Lower leg skin (tissue), 4 donors: ENCODE measurements at regions not wholly inside any gene's neighbourhood (a gene's known extent, or its start where the extent isn't known, plus 50 kb on each side); places are given as distances from the start of the nearest gene placed in this dataset.

Source experiments
- DNase-seq, 2 donors: peaks; one replicate each; pipeline ENCODE4 v3.0.0-alpha.2; 2019; ENCODE audit warnings: low spot score in 2 of 2
- H3K4me3 ChIP-seq: fragments of 200-600 bp; sonication (generic); 2 replicates; pipeline ENCODE4 v1.5.1; 2017; ENCODE audit warnings: mild to moderate bottlenecking, low read depth; ENCODE audit not compliant: poor library complexity, severe bottlenecking
- CTCF ChIP-seq, 3 donors: fragments of 450-650 bp; IDR thresholded peaks; one replicate each; pipeline ENCODE4 v1.5.1; 2016; ENCODE audit warnings: antibody characterized with exemption in 3 of 3, mild to moderate bottlenecking in 3 of 3, moderate library complexity in 2 of 3
- POLR2A ChIP-seq, 2 donors: fragments of 450-650 bp; IDR thresholded peaks; one replicate each; pipeline ENCODE4 v1.6.1; 2016 to 2017; ENCODE audit warnings: antibody characterized with exemption in 2 of 2, mild to moderate bottlenecking in 1 of 2, moderate library complexity in 1 of 2
- WGBS, 2 donors: methylation state at CpG; one replicate each; pipeline ENCODE4 v1.1.5; 2018; 5-methylcytosine and 5-hydroxymethylcytosine counted together
- intact Hi-C: fragments of 100-400 bp; cut with DNase I; formaldehyde crosslinking; loops from one replicate; pipeline ENCODE4 v1.15.0; 2023; ENCODE audit warnings: low total_unique reads

GRCh38 chr3:31442755-31443154 lies 90.0 kb upstream of the STT3B start:
- no peak overlapping the region for H3K4me3 ChIP-seq
- TF ChIP-seq CTCF (IDR thresholded peaks at IDR 0.05) = no peak
- no peak for TF ChIP-seq POLR2A (IDR thresholded peaks at IDR 0.05)
- no peak for DNase-seq
- WGBS, 2 donors = 72 to 78% methylated on average over 2 of the region's 2 CpGs
- intact Hi-C loops = loop anchor here (10.0 kb wide), 1 partner anchor 668 kb away; no protein-coding TSS in a partner anchor

- intact Hi-C loops = loop anchor here (10.0 kb wide), 1 partner anchor 670 kb away; no protein-coding TSS in a partner anchor
- 77 to 84% methylated on average over 6 of the region's 6 CpGs for WGBS, 2 donors
- no peak overlapping the region for H3K4me3 ChIP-seq
- no peak for DNase-seq
- TF ChIP-seq CTCF (IDR thresholded peaks at IDR 0.05) = no peak
- no peak for TF ChIP-seq POLR2A (IDR thresholded peaks at IDR 0.05)
Observed at GRCh38 chr3:31444220-31445142, 88.2 kb upstream of the STT3B start.

GRCh38 chr3:31445701-31446100 lies 87.0 kb upstream of the STT3B start:
- H3K4me3 ChIP-seq = no peak overlapping the region
- TF ChIP-seq POLR2A (IDR thresholded peaks at IDR 0.05) (no peak), CTCF (IDR thresholded peaks at IDR 0.05) (no peak)
- DNase-seq = no peak
- intact Hi-C loops = loop anchor here (10.0 kb wide), 1 partner anchor 671 kb away; no protein-coding TSS in a partner anchor
- WGBS, 2 donors = 57 to 65% methylated on average over 1 of the region's 1 CpG

GRCh38 chr3:31448035-31448881 lies 84.5 kb upstream of the STT3B start:
- no peak for DNase-seq

GRCh38 chr3:31448882-31449243 lies 83.9 kb upstream of the STT3B start:
- no peak for TF ChIP-seq POLR2A (IDR thresholded peaks at IDR 0.05)
- no peak for TF ChIP-seq CTCF (IDR thresholded peaks at IDR 0.05)
- intact Hi-C loops = loop anchor here (10.0 kb wide), 1 partner anchor 674 kb away; no protein-coding TSS in a partner anchor
- DNase-seq = no peak
- 69 to 71% methylated on average over 1 of the region's 1 CpG for WGBS, 2 donors
- H3K4me3 ChIP-seq = no peak overlapping the region

More at GRCh38 chr3:31448035-31448881, 84.5 kb upstream of the STT3B start:
- intact Hi-C loops = loop anchor here (10.0 kb wide), 1 partner anchor 673 kb away; no protein-coding TSS in a partner anchor
- 88 to 91% methylated on average over 1 of the region's 1 CpG for WGBS, 2 donors
- TF ChIP-seq CTCF (IDR thresholded peaks at IDR 0.05) = no peak
- TF ChIP-seq POLR2A (IDR thresholded peaks at IDR 0.05) = no peak
- H3K4me3 ChIP-seq = no peak overlapping the region
